K562 (cell line): ENCODE measurements at regions not wholly inside any gene's neighbourhood (a gene's known extent, or its start where the extent isn't known, plus 50 kb on each side); places are given as distances from the start of the nearest gene placed in this dataset.

ENCODE experiments used
- ATAC-seq: fragments of 200-7000 bp; cut with Tn5 transposase; 3 replicates; pipeline ENCODE4 v1.9.1; 2020; ENCODE audit warnings: moderate library complexity
- BruUV-seq: library from RNA; stranded (reverse); fragments of 400-500 nt; replicated peaks from 2 replicates; lab custom pipeline; 2021; lab: Mats Ljungman, UMichigan
- CTCF ChIA-PET: fragments of 300-600 bp; formaldehyde crosslinking; extraction: SDS; loops from one replicate; lab custom pipeline; 2021; ENCODE audit warnings: low intra/inter-chr PET ratio; lab: Yijun Ruan, JAX
- POLR2A ChIA-PET: fragments of 300-600, 350-650 bp; sonication (Branson Sonifier 250); formaldehyde crosslinking; extraction: SDS; loops from one replicate; lab custom pipeline; 2021; ENCODE audit warnings: antibody characterized with exemption, inconsistent platforms; lab: Yijun Ruan, JAX
- DNase-seq, 4 experiments: peaks; one replicate each; pipeline versions ENCODE4 v3.0.0 to v3.0.0-alpha.2; 2011 to 2018; ENCODE audit warnings: low spot score in 3 of 4, mixed read lengths in 3 of 4; ENCODE audit errors: extremely low read depth in 1 of 4
- FAIRE-seq: peaks from 2 replicates; lab custom pipeline; 2011; peaks lifted over from hg19 to GRCh38; lab: Jason Lieb, UNC
- H2AFZ ChIP-seq: 2 replicates; pipeline ENCODE4 v1.6.0; 2011; ENCODE audit warnings: low read depth, low read length, control low read depth, inconsistent platforms
- H3K27ac ChIP-seq: fragments of 200-600 bp; 3 replicates; pipeline ENCODE4 v1.8.0; 2011; ENCODE audit warnings: low read depth, mild to moderate bottlenecking, control low read depth, inconsistent platforms, low read length, moderate library complexity, mixed read lengths; ENCODE audit errors: extremely low read depth
- H3K27me3 ChIP-seq, 2 experiments: fragments of 300-600 bp in 1 of 2; 2 replicates in 1 of 2; 3 replicates in 1 of 2; pipeline versions ENCODE4 v1.6.0 to v1.8.0; 2011; ENCODE audit warnings: inconsistent platforms in 2 of 2, low read length in 2 of 2, mild to moderate bottlenecking in 1 of 2, mixed read lengths in 1 of 2, moderate library complexity in 1 of 2; ENCODE audit not compliant: control insufficient read depth in 2 of 2, insufficient read depth in 2 of 2
- H3K36me3 ChIP-seq: fragments of 300-600 bp; 3 replicates; pipeline ENCODE4 v1.8.0; 2011; ENCODE audit warnings: mild to moderate bottlenecking, low read length, inconsistent platforms; ENCODE audit not compliant: control insufficient read depth, insufficient read depth
- H3K4me1 ChIP-seq, 2 experiments: fragments of 200-600 bp in 1 of 2; replicated peaks in 1 of 2; 2 replicates in 1 of 2; 3 replicates in 1 of 2; pipeline versions ENCODE4 v1.5.1 to v1.8.0; 2011; ENCODE audit warnings: inconsistent platforms in 2 of 2, low read length in 2 of 2, mild to moderate bottlenecking in 1 of 2, mixed read lengths in 1 of 2, moderate library complexity in 1 of 2; ENCODE audit not compliant: control insufficient read depth in 2 of 2, insufficient read depth in 2 of 2
- H3K4me2 ChIP-seq: 2 replicates; pipeline ENCODE4 v1.6.1; 2011; ENCODE audit warnings: low read length, control low read depth, inconsistent platforms, mixed read lengths; ENCODE audit not compliant: insufficient read depth
- H3K4me3 ChIP-seq: fragments of 200-600 bp; sonication (generic), shearing (Covaris generic); 2 replicates; pipeline ENCODE4 v1.5.1; 2016; ENCODE audit warnings: control low read depth, inconsistent platforms
- H3K79me2 ChIP-seq: fragments of 200-600 bp; 3 replicates; pipeline ENCODE4 v1.8.0; 2011; ENCODE audit warnings: low read length, inconsistent platforms; ENCODE audit not compliant: control insufficient read depth, insufficient read depth
- H3K9ac ChIP-seq, 2 experiments: 2 replicates each; pipeline versions ENCODE4 v1.6.0 to v1.6.1; 2011; ENCODE audit warnings: low read depth in 2 of 2, low read length in 2 of 2, control low read depth in 1 of 2, inconsistent platforms in 1 of 2, mild to moderate bottlenecking in 1 of 2, mixed read lengths in 1 of 2; ENCODE audit not compliant: insufficient read depth in 1 of 2
- H3K9me1 ChIP-seq: one replicate; pipeline ENCODE4 v1.6.0; 2011; ENCODE audit warnings: inconsistent platforms, mild to moderate bottlenecking, low read length, moderate library complexity; ENCODE audit not compliant: control insufficient read depth, insufficient read depth
- H3K9me3 ChIP-seq: replicated peaks from 2 replicates; pipeline ENCODE4 v1.5.1; 2011; ENCODE audit warnings: low read depth, low read length, inconsistent platforms; ENCODE audit not compliant: control insufficient read depth, insufficient read depth
- H4K20me1 ChIP-seq: replicated peaks from 2 replicates; pipeline ENCODE4 v1.6.1; 2011; ENCODE audit warnings: low read length, inconsistent platforms, mixed read lengths; ENCODE audit not compliant: control insufficient read depth, insufficient read depth
- GATA2 ChIP-seq: sonication (generic); formaldehyde crosslinking; IDR thresholded peaks from 2 replicates; pipeline ENCODE4 v1.4.0; 2020; ENCODE audit warnings: mild to moderate bottlenecking, missing genetic modification reagents
- NR1H2 ChIP-seq: sonication (generic); formaldehyde crosslinking; IDR thresholded peaks from 2 replicates; pipeline ENCODE4 v1.4.0; 2020; ENCODE audit warnings: mild to moderate bottlenecking, missing genetic modification reagents
- TAL1 ChIP-seq: fragments of 450-650 bp; IDR thresholded peaks from 2 replicates; pipeline ENCODE4 v1.6.1; 2016; ENCODE audit warnings: mild to moderate bottlenecking
- TBL1XR1 ChIP-seq, 2 experiments: IDR thresholded peaks; 2 replicates each; pipeline ENCODE4 v1.6.1; 2012; ENCODE audit warnings: improper control_type of control experiment in 2 of 2, low read length in 2 of 2, mild to moderate bottlenecking in 1 of 2
- ZFP36 ChIP-seq: fragments of 150-350 bp; IDR thresholded peaks from 2 replicates; pipeline ENCODE4 v1.6.1; 2018; ENCODE audit warnings: low read length, low read depth; ENCODE audit not compliant: partially characterized antibody
- ZNF57 ChIP-seq: fragments of 450-650 bp; formaldehyde crosslinking; IDR thresholded peaks from 2 replicates; pipeline ENCODE4 v1.4.0; 2020; ENCODE audit warnings: mild to moderate bottlenecking, moderate library complexity
- ZNF764 ChIP-seq: fragments of 250-450 bp; sonication (Bioruptor Pico); IDR thresholded peaks from 2 replicates; pipeline ENCODE4 v1.4.0; 2020; ENCODE audit warnings: low read depth, mild to moderate bottlenecking, moderate library complexity
- ZNF778 ChIP-seq: fragments of 450-650 bp; formaldehyde crosslinking; IDR thresholded peaks from 2 replicates; pipeline ENCODE4 v1.4.0; 2020; ENCODE audit warnings: mild to moderate bottlenecking, moderate library complexity
- WGBS: fragments of 100-300 bp; shearing (Covaris generic); methylation state at CpG from one replicate; pipeline ENCODE4 v1.1.6; 2016; ENCODE audit warnings: low coverage, mixed read lengths; ENCODE audit not compliant: insufficient coverage; ENCODE audit errors: missing lambda C conversion rate; 5-methylcytosine and 5-hydroxymethylcytosine counted together
- in situ Hi-C: fragments of 300-500 bp; cut with MboI; formaldehyde crosslinking; loops from 4 replicates; pipeline ENCODE4 v1.15.0; 2018; ENCODE audit warnings: inconsistent platforms, mixed read lengths
- intact Hi-C: fragments of 100-400 bp; cut with micrococcal nuclease; formaldehyde crosslinking; loops from 2 replicates; pipeline ENCODE4 v1.14.2; 2022
- TF ChIP-seq, protein P1 (sequence below): fragments of 250-450 bp; sonication (Bioruptor Pico); IDR thresholded peaks from 2 replicates; pipeline ENCODE4 v1.4.0; 2020; ENCODE audit warnings: mild to moderate bottlenecking
- TF ChIP-seq, protein P2 (sequence below): fragments of 450-650 bp; IDR thresholded peaks from 2 replicates; pipeline ENCODE4 v1.6.1; 2016; ENCODE audit warnings: mild to moderate bottlenecking, moderate library complexity

DNA sequence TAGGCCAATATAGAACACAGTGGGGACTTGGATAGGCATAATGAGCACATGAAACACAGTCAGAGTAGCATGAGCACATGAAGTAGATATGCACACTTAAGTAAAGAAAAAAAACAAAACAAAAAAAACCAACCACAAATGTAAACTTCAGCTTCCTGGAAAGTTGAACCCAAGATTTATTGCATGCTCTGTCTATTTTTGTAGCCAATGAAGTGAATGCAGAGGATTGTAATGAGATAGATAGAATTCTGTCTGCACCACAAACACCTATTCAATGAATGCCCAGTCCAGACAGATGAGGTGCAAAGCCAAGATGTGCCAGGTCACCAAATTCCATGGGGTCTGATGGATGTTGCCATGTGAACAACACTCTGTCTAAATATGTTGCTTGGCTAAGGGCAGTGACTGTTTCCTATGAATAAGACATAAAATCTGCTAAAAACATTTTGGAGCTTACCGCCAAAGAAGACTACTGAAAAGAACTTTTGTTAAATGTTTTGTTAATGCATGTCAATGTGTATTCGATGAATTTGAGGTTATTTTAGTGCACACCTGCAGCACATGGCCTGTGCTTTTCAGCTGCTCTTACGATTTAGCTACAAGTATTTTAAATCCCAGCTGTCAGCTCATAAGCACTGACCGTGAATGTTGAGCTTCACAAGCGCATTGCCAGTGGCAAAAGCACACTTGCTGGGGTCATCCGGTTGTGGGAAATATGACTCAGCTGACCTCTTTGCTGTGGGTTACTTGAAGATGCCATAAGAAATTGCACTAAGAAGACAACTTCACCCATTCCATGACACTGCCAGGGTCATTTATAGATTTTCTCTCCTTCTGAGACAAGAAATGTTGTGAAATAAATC lies 374.8 kb upstream of the GNPDA2 start:
- H3K27ac ChIP-seq, result no peak overlapping the region
- FAIRE-seq (no peak), ATAC-seq (no peak), DNase-seq (no peak)
- H3K27me3 ChIP-seq, result no peaks in the 10 kb centered on the region
- H3K4me3 ChIP-seq, result no peak overlapping the region
- ChIA-PET POLR2A (no interaction called here), CTCF (no interaction called here)
- H3K79me2 ChIP-seq, result no peaks in the 10 kb centered on the region
- H2AFZ ChIP-seq, result no peak overlapping the region
- no peaks in the 10 kb centered on the region for H3K36me3 ChIP-seq
- H4K20me1 ChIP-seq, result no peaks in the 10 kb centered on the region
- no peaks in the 10 kb centered on the region for H3K4me1 ChIP-seq
- WGBS, result 3% methylated on average over 6 of the region's 6 CpGs
- no peak overlapping the region for H3K4me2 ChIP-seq
- H3K9me3 ChIP-seq, result no peaks in the 10 kb centered on the region
- in situ Hi-C loops, result no loop called here
- no TSS peak for BruUV-seq
- no peaks in the 10 kb centered on the region for H3K9me1 ChIP-seq
- intact Hi-C loops, result no loop called here
- H3K9ac ChIP-seq, result no peak overlapping the region
- TF ChIP-seq, protein P1, sequence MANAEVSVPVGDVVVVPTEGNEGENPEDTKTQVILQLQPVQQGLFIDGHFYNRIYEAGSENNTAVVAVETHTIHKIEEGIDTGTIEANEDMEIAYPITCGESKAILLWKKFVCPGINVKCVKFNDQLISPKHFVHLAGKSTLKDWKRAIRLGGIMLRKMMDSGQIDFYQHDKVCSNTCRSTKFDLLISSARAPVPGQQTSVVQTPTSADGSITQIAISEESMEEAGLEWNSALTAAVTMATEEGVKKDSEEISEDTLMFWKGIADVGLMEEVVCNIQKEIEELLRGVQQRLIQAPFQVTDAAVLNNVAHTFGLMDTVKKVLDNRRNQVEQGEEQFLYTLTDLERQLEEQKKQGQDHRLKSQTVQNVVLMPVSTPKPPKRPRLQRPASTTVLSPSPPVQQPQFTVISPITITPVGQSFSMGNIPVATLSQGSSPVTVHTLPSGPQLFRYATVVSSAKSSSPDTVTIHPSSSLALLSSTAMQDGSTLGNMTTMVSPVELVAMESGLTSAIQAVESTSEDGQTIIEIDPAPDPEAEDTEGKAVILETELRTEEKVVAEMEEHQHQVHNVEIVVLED (CRISPR knock-in tag), result no peak
- no peak for TF ChIP-seq ZNF764 (CRISPR knock-in tag)
- TF ChIP-seq GATA2 (CRISPR knock-in tag), result no peak
- no peak for TF ChIP-seq TAL1
- no peak for TF ChIP-seq TBL1XR1 (IDR thresholded peaks at IDR 0.05; ENCODE audit: low read length in 2 of 2)
- no peak for TF ChIP-seq ZNF778
- TF ChIP-seq ZFP36, result no peak
- no peak for TF ChIP-seq NR1H2 (CRISPR knock-in tag)
- TF ChIP-seq, protein P2, sequence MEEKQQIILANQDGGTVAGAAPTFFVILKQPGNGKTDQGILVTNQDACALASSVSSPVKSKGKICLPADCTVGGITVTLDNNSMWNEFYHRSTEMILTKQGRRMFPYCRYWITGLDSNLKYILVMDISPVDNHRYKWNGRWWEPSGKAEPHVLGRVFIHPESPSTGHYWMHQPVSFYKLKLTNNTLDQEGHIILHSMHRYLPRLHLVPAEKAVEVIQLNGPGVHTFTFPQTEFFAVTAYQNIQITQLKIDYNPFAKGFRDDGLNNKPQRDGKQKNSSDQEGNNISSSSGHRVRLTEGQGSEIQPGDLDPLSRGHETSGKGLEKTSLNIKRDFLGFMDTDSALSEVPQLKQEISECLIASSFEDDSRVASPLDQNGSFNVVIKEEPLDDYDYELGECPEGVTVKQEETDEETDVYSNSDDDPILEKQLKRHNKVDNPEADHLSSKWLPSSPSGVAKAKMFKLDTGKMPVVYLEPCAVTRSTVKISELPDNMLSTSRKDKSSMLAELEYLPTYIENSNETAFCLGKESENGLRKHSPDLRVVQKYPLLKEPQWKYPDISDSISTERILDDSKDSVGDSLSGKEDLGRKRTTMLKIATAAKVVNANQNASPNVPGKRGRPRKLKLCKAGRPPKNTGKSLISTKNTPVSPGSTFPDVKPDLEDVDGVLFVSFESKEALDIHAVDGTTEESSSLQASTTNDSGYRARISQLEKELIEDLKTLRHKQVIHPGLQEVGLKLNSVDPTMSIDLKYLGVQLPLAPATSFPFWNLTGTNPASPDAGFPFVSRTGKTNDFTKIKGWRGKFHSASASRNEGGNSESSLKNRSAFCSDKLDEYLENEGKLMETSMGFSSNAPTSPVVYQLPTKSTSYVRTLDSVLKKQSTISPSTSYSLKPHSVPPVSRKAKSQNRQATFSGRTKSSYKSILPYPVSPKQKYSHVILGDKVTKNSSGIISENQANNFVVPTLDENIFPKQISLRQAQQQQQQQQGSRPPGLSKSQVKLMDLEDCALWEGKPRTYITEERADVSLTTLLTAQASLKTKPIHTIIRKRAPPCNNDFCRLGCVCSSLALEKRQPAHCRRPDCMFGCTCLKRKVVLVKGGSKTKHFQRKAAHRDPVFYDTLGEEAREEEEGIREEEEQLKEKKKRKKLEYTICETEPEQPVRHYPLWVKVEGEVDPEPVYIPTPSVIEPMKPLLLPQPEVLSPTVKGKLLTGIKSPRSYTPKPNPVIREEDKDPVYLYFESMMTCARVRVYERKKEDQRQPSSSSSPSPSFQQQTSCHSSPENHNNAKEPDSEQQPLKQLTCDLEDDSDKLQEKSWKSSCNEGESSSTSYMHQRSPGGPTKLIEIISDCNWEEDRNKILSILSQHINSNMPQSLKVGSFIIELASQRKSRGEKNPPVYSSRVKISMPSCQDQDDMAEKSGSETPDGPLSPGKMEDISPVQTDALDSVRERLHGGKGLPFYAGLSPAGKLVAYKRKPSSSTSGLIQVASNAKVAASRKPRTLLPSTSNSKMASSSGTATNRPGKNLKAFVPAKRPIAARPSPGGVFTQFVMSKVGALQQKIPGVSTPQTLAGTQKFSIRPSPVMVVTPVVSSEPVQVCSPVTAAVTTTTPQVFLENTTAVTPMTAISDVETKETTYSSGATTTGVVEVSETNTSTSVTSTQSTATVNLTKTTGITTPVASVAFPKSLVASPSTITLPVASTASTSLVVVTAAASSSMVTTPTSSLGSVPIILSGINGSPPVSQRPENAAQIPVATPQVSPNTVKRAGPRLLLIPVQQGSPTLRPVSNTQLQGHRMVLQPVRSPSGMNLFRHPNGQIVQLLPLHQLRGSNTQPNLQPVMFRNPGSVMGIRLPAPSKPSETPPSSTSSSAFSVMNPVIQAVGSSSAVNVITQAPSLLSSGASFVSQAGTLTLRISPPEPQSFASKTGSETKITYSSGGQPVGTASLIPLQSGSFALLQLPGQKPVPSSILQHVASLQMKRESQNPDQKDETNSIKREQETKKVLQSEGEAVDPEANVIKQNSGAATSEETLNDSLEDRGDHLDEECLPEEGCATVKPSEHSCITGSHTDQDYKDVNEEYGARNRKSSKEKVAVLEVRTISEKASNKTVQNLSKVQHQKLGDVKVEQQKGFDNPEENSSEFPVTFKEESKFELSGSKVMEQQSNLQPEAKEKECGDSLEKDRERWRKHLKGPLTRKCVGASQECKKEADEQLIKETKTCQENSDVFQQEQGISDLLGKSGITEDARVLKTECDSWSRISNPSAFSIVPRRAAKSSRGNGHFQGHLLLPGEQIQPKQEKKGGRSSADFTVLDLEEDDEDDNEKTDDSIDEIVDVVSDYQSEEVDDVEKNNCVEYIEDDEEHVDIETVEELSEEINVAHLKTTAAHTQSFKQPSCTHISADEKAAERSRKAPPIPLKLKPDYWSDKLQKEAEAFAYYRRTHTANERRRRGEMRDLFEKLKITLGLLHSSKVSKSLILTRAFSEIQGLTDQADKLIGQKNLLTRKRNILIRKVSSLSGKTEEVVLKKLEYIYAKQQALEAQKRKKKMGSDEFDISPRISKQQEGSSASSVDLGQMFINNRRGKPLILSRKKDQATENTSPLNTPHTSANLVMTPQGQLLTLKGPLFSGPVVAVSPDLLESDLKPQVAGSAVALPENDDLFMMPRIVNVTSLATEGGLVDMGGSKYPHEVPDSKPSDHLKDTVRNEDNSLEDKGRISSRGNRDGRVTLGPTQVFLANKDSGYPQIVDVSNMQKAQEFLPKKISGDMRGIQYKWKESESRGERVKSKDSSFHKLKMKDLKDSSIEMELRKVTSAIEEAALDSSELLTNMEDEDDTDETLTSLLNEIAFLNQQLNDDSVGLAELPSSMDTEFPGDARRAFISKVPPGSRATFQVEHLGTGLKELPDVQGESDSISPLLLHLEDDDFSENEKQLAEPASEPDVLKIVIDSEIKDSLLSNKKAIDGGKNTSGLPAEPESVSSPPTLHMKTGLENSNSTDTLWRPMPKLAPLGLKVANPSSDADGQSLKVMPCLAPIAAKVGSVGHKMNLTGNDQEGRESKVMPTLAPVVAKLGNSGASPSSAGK, result no peak
- no peak for TF ChIP-seq ZNF57
